ENCODE measurements at regions not wholly inside any gene's neighbourhood (a gene's known extent, or its start where the extent isn't known, plus 50 kb on each side); places are given as distances from the start of the nearest gene placed in this dataset.

- no peak for DNase-seq (ENCODE audit: low spot score)
Measured at GRCh38 chr5:86879086-86879485, 261.3 kb downstream of the COX7C start.

DNA sequence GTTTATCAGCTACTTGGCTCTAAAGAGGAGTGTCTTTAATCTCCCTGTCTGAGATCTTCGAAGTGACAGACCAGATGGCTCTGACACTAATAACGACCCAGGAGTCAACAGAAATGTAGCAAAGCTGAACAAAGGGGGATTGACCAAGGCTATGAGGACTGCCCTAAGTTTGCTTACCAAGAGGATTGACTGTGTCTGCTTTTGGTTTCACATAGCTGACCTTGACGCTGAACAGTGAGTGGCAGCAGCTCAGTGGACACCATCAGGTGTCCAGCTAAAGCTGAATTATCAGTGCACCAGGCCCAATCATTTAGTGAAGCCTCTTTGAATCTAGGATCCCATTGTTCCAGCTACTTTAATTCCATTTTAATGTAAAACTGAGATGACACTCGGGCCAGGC lies 262.6 kb downstream of the COX7C start:
- DNase-seq (ENCODE audit: low spot score): no peak

- peak; percentile 77 for DNase-seq (ENCODE audit: low spot score)
Measured at GRCh38 chr5:86880785-86881492, 263.2 kb downstream of the COX7C start.

GRCh38 chr5:86881493-86882090 lies 263.9 kb downstream of the COX7C start:
- no peak for DNase-seq (ENCODE audit: low spot score)

GRCh38 chr5:86884608-86885007 lies 266.9 kb downstream of the COX7C start:
- DNase-seq (ENCODE audit: low spot score): no peak

DNA sequence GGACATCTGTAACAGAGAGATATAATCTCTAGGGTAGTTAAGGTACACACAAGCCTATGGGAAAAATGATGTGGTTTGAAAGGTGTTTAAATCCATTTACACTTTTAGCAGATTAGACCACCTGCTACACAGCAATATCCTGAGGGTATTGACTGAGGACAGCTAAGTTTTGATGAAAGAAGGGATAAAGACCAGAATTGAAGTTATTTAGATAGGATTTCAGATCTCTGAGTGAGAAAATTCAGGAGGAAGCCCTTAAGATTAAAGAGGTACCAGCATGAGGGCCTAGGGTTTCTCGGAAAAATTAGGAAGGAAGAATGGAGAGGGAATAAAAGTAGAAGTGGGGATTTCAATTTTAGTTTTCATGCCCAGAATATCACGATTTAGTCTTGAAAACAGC lies 267.3 kb downstream of the COX7C start:
- no peak for DNase-seq (ENCODE audit: low spot score)

- DNase-seq (ENCODE audit: low spot score): no peak
Measured at GRCh38 chr5:86885489-86886230, 267.9 kb downstream of the COX7C start.

DNA sequence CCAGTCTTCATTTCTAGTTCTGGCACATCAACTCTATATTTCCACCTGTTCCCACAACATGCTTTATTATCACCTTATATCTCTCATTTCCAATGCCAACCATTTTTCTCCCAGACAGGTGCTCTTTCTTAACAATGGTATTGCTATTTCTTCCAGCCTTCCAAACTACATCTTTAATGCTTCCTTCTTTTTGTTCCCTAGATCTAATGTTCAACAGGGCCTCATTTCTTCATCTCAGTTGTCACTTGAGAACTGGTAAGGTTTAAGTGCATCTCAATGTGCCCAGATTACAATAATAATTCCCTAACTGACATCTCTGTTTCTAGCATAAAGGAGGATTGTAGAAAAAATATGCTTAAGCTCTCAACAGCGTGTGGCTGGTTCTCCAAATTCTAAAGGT lies 272.6 kb downstream of the COX7C start:
- no peak for DNase-seq (ENCODE audit: low spot score)

GRCh38 chr5:86894056-86894455 lies 276.3 kb downstream of the COX7C start:
- no peak for DNase-seq (ENCODE audit: low spot score)

DNA sequence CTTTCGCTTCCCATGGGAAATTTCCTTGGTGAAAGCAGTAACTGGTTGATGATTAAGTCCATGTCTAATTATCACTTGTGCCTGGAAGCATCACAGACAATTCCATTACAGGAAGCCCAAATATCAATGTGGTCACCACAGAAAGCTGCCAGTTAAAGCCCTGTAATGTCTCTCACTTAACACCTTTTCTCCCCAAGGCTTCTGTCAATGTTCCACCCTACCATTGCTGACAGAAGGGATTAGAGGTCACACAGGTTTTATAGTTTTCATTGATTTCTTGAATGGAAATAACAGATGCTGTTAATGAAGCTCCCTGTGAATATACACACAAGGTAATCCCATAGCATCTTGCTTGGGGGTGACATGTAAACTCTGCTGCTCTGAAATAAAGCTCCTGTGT lies 279.2 kb downstream of the COX7C start:
- no peak for DNase-seq (ENCODE audit: low spot score)

- peak; percentile 56 for DNase-seq (ENCODE audit: low spot score)
Measured at GRCh38 chr5:86909418-86910295, 291.9 kb downstream of the COX7C start.

DNA sequence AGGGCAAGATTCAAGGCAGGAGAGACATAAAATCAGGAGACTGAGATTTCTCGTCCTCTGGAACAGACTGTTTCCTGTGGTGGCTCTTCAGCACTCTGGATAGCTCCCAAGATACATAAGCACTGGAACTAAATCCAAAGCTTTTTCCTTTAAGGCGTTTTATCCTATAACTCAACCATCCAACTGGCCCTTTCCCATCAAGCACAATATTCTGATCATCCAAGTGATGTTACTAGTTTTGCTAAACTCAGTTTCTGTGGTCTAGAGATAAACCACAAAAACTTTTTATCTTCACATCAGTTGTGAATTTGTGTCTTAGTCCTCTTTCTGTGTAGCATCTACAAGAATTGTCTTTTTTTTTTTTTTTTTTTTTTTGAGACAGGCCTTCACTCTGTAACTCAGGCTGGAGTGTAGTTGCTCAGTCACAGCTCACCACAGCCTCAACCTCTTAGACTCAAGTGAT lies 299.4 kb downstream of the COX7C start:
- DNase-seq (ENCODE audit: low spot score): peak; percentile 44

GRCh38 chr5:86918246-86918645 lies 300.5 kb downstream of the COX7C start:
- DNase-seq (ENCODE audit: low spot score): no peak

- no peak for DNase-seq (ENCODE audit: low spot score)
Measured at GRCh38 chr5:86926033-86926432, 308.3 kb downstream of the COX7C start.

DNA sequence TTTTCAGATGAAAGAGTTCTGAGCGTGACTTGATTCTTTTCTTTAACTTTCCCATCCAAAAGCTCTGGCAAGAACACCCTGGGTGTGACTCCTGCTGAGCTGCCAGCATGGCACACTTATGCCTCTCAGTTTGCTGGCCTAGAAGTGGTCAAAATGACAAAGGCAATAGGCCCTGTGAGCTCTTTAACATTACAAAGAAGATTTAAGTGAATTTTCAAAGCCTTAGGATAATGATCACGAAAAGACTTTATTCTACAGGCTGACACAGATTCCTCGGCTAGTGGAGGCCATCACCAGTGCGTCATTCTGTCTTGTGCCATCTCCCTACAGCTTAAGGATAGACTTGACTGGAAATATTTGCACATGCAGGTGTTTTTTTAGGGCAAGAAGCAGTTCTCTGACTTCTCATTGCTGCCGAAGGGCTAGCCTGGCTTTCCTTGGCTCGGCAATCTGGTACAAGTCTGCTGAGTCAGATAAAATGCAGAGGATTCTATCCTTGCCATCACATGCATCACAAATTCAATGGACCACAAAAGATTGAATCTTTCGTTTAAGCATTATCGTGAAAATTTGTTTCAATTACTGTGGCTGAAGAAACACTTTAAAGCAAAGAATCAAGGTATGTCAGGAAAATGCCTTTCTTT lies 311.5 kb downstream of the COX7C start:
- DNase-seq (ENCODE audit: low spot score): no peak

- DNase-seq (ENCODE audit: low spot score): no peak
Measured at GRCh38 chr5:86951761-86952160, 315.9 kb upstream of the RASA1 start.

DNA sequence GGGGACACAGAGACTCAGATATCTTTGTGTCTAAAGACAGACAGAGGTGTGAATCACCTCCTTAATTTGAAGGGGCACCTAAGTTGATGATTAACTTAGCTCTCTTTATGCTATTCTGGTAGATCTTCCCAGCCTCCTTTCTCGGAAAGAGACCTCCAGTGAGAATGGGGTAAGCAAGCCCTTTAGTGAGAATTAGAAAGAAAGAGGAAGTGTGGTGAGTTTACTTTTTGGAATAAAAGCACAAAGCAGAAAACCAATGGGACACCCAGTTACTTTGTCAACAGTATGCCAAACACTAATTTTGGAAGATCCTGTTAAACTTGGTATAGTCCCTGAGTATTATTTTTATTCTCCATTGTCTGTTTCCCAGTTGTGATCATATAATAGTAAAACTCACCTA lies 302.8 kb upstream of the RASA1 start:
- no peak for DNase-seq (ENCODE audit: low spot score)

- peak; percentile 56 for DNase-seq (ENCODE audit: low spot score)
Measured at GRCh38 chr5:86968301-86968753, 299.4 kb upstream of the RASA1 start.

DNA sequence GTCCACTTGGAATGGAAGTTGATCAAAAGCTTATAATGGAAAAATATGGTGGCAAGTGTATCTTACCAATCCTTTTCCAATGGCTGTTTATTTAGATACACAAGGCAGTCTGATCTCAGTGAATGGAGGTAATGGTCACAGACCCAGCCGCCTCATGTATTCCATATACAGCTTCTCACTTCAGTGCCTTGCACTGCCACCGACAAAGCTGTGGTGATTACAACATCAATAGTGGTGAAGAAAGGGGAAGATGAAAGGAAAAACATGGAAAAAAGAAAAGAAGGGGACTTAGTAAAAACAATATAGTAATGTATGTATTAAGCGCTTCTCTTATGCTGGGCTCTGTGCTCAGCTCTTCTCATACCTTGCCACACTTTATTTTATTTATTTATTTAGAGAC lies 297.3 kb upstream of the RASA1 start:
- DNase-seq (ENCODE audit: low spot score): no peak

DNA sequence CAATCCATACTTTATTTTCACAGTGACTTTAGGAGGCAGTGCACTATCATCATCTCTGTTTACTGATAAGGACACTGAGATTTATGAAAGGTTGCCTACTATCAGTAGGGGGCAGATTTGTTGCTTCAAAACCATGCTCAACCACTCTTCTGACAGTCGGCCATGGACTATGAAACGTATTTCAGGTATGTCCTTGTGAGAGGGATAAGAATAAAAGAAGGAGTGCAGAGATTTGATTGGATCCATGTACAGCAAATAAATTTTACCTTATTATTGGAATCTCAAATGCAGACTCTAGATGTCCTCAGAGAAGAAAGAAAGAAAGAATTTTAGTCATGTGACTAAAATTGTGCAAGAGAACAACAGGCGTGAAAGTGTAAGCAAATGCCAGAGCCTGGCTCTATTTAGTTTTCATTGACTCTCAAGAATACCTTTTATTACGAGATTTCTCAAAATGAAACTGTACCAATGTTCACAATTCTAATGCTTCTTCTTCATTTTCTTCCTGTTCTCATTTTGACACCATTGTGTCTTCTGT lies 296.6 kb upstream of the RASA1 start:
- peak; percentile 25 for DNase-seq (ENCODE audit: low spot score)

GRCh38 chr5:86974955-86975354 lies 292.7 kb upstream of the RASA1 start:
- DNase-seq (ENCODE audit: low spot score): no peak

All from A172 (cell line).